ENCODE measurements at regions not wholly inside any gene's neighbourhood (a gene's known extent, or its start where the extent isn't known, plus 50 kb on each side); places are given as distances from the start of the nearest gene placed in this dataset.

GRCh38 chr6:167651318-167652041 lies 175.2 kb upstream of the AFDN start:
- CTCF ChIA-PET = no interaction called here
- no TSS peak for BruUV-seq (replicated peaks)
- intact Hi-C loops (cut with micrococcal nuclease; ENCODE audit: unreplicated experiment) = no loop called here
- Histone ChIP-seq H4K20me1 (ENCODE audit: insufficient read depth) (no peaks in the 10 kb centered on the region), H3F3A (ENCODE audit: insufficient read depth, low read depth) (no peaks in the 10 kb centered on the region), H3K27ac (no peak overlapping the region), H3K4me2 (no peak overlapping the region), H3K9me3 (ENCODE audit: insufficient read depth, low read depth) (no peaks in the 10 kb centered on the region), H3K27me3 (ENCODE audit: insufficient read depth, low read depth) (peaks cover 42% of the 10 kb centered on the region), H2AFZ (no peak overlapping the region), H3K4me3 (no peak overlapping the region), H3K9me2 (ENCODE audit: insufficient read depth) (no peaks in the 10 kb centered on the region), H3K4me1 (replicated peaks; ENCODE audit: insufficient read depth) (no peaks in the 10 kb centered on the region), H3K79me2 (ENCODE audit: low read depth) (no peaks in the 10 kb centered on the region), H3K36me3 (ENCODE audit: low read depth) (no peaks in the 10 kb centered on the region)
- DNase-seq = no peak
- no peak for TF ChIP-seq CTCF (conservative IDR thresholded peaks at IDR 0.05)
- TF ChIP-seq EZH2 (IDR thresholded peaks at IDR 0.05; ENCODE audit: low read depth) = no peak
- POLR2A ChIA-PET (ENCODE audit: unreplicated experiment) = no interaction called here

DNA sequence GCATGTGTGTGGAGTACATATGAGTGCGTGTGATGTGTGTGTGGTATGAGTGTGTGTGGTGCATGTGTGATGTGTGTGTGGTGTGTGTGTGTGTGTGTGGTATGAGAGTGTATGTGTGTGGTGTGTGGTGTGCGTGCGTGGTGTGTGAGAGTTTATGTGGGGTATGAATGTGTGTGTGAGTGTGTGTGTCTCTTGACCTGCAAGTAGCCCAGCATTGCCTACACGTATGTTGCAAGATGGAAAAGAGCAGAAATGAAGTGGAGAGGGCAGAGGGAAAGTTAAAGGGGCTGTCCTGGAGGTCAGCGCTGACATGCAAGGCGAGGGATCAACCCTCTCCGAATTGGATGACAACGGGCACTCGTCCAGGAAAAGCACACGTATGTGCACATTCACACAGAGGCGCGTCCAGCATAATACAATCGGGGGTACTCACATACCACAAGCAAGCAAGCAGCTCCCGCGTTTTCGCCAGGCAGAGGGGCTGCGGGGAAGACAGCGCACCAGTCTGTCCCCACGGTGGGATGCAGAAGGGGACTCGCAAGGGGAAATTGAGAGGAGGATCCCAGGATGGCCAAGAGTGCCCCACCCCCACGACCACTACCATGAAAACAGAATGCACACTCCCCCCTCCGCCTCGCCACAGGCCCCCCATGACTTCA lies 174.5 kb upstream of the AFDN start:
- no peak overlapping the region for H2AFZ ChIP-seq
- no peaks in the 10 kb centered on the region for H3K9me3 ChIP-seq (ENCODE audit: insufficient read depth, low read depth)
- H3K4me2 ChIP-seq = no peak overlapping the region
- intact Hi-C loops (cut with micrococcal nuclease; ENCODE audit: unreplicated experiment) = no loop called here
- H3K4me1 ChIP-seq (replicated peaks; ENCODE audit: insufficient read depth) = no peaks in the 10 kb centered on the region
- no peaks in the 10 kb centered on the region for H3K36me3 ChIP-seq (ENCODE audit: low read depth)
- H3K27me3 ChIP-seq (ENCODE audit: insufficient read depth, low read depth) = peaks cover 35% of the 10 kb centered on the region
- H4K20me1 ChIP-seq (ENCODE audit: insufficient read depth) = no peaks in the 10 kb centered on the region
- no peak overlapping the region for H3K27ac ChIP-seq
- no peak for DNase-seq
- H3K4me3 ChIP-seq = no peak overlapping the region
- H3F3A ChIP-seq (ENCODE audit: insufficient read depth, low read depth) = no peaks in the 10 kb centered on the region
- no peaks in the 10 kb centered on the region for H3K9me2 ChIP-seq (ENCODE audit: insufficient read depth)
- no peaks in the 10 kb centered on the region for H3K79me2 ChIP-seq (ENCODE audit: low read depth)
- POLR2A ChIA-PET (ENCODE audit: unreplicated experiment) = no interaction called here
- CTCF ChIA-PET = no interaction called here
- BruUV-seq (replicated peaks) = no TSS peak
- TF ChIP-seq EZH2 (IDR thresholded peaks at IDR 0.05; ENCODE audit: low read depth) = no peak
- no peak for TF ChIP-seq CTCF (conservative IDR thresholded peaks at IDR 0.05)

DNA sequence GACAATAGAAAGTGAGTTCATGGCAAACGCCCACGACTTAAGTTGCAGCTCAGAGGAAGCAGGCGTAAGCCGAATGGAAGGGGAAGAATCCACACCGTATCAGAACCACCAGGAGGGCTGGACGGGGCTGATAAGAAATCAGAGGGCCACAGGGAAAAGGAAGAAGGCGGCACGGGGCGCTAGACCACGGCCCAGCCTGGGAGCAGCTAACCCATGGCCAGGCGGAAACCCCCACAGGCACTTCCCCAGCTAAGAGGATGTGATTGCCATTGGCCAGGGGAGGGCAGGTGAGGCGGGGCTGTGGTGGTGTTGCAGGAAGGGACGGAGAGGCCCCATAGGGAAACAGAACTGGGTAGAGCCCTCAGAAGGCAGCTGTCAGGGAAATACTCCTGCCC lies 174.0 kb upstream of the AFDN start:
- intact Hi-C loops (cut with micrococcal nuclease; ENCODE audit: unreplicated experiment) = no loop called here
- Histone ChIP-seq H3K9me3 (ENCODE audit: insufficient read depth, low read depth) (no peaks in the 10 kb centered on the region), H3K79me2 (ENCODE audit: low read depth) (no peaks in the 10 kb centered on the region), H3K27ac (no peak overlapping the region), H3K4me3 (no peak overlapping the region), H3K4me2 (no peak overlapping the region), H3K36me3 (ENCODE audit: low read depth) (no peaks in the 10 kb centered on the region), H4K20me1 (ENCODE audit: insufficient read depth) (no peaks in the 10 kb centered on the region), H3K4me1 (replicated peaks; ENCODE audit: insufficient read depth) (no peaks in the 10 kb centered on the region), H3F3A (ENCODE audit: insufficient read depth, low read depth) (no peaks in the 10 kb centered on the region), H3K9me2 (ENCODE audit: insufficient read depth) (no peaks in the 10 kb centered on the region), H3K27me3 (ENCODE audit: insufficient read depth, low read depth) (peaks cover 29% of the 10 kb centered on the region), H2AFZ (no peak overlapping the region)
- no TSS peak for BruUV-seq (replicated peaks)
- DNase-seq = no peak
- POLR2A ChIA-PET (ENCODE audit: unreplicated experiment) = no interaction called here
- CTCF ChIA-PET = no interaction called here
- no peak for TF ChIP-seq EZH2 (IDR thresholded peaks at IDR 0.05; ENCODE audit: low read depth)
- no peak for TF ChIP-seq CTCF (conservative IDR thresholded peaks at IDR 0.05)
